Pancreas (tissue), 10 donors: ENCODE measurements at regions not wholly inside any gene's neighbourhood (a gene's known extent, or its start where the extent isn't known, plus 50 kb on each side); places are given as distances from the start of the nearest gene placed in this dataset.

Experiments
- ATAC-seq, 4 donors: fragments of 200-7000 bp; cut with Tn5 transposase; one replicate each; pipeline versions ENCODE4 v1.8.0 to v1.9.1; 2020; ENCODE audit warnings: mild to moderate bottlenecking in 4 of 4, moderate library complexity in 4 of 4
- DNase-seq, 6 donors: peaks; one replicate each; pipeline ENCODE4 v3.0.0-alpha.2; 2020
- FAIRE-seq: peaks from 2 replicates; lab custom pipeline; 2012; peaks lifted over from hg19 to GRCh38; lab: Jason Lieb, UNC
- H3K27ac ChIP-seq, 4 donors: fragments of 200-600 bp; sonication (generic); 1 replicate in 3 of 4; 2 replicates in 1 of 4; pipeline versions ENCODE4 v1.5.0 to v1.8.0; 2020
- H3K27me3 ChIP-seq, 4 donors: fragments of 200-600 bp; one replicate each; pipeline ENCODE4 v1.8.0; 2021
- H3K36me3 ChIP-seq, 3 donors: fragments of 200-600 bp; sonication (generic) in 1 of 3; one replicate each; pipeline versions ENCODE4 v1.5.0 to v1.8.0; 2020 to 2021
- H3K4me1 ChIP-seq, 3 donors: fragments of 200-600 bp; one replicate each; pipeline ENCODE4 v1.8.0; 2021
- H3K4me3 ChIP-seq, 4 donors: fragments of 200-600 bp; sonication (generic) in 2 of 4; one replicate each; pipeline versions ENCODE4 v1.5.0 to v1.8.0; 2020 to 2021
- H3K9me3 ChIP-seq, 4 donors: fragments of 200-600 bp; one replicate each; pipeline ENCODE4 v1.8.0; 2021
- WGBS, 2 donors: extraction: QIAGEN DNeasy Blood & Tissue Kit; methylation state at CpG; one replicate each; pipeline ENCODE4 v1.1.7; 2013; 5-methylcytosine and 5-hydroxymethylcytosine counted together
- intact Hi-C, 3 donors: fragments of 100-400 bp; cut with DNase I; formaldehyde crosslinking; loops; one replicate each; pipeline versions ENCODE4 v1.11.1 to v1.14.2; 2022
- TF ChIP-seq, protein P1 (sequence below), 4 donors: fragments of 200-600 bp; sonication (generic) in 3 of 4; IDR thresholded peaks; one replicate each; pipeline versions ENCODE4 v1.5.0 to v1.8.0; 2021; ENCODE audit warnings: antibody characterized with exemption in 4 of 4
- donor health status: healthy with polysubstance abuse.
- donor health status: DM: no; HTN: no; CAD: no; lungs with moderate emphysema.
- donor health status: DM: no; HTN: no; CAD: no.
- donor health status: control.
- donor health status: control.
- donor health status: Bipolar disorder and iron deficiency.
- donor health status: DM: yes; HTN: yes; CAD: no.
- donor health status: DM: no; HTN: no; CAD: no.
- donor health status: DM: no; HTN: no; CAD: no.
- donor health status: DM: yes; HTN: yes; CAD: no.

DNA sequence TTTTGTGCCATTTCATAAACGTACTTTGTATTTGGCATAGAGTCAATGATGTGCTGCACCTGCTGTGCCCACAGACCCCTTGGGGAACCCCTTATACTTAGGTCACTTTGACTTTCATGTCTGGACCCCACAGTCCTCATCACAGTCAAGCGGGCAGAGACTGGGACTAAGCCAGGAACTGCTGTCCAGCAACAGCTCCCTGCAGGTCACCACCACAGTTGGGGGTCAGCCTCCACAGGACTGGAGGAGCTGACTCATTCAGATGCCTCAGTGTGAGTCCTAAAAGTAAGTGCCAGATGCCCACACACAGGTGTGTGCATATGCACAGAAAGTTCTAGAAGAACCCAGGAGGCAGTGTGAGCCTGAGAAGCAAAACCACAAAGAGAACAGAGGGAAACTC lies 339.8 kb downstream of the GABRB3 start:
- DNase-seq: no peak
- WGBS, 2 donors: 67 to 75% methylated on average over 2 of the region's 2 CpGs
- Histone ChIP-seq H3K27ac (no peak overlapping the region), H3K9me3 (peaks cover 0 to 4% (median 0%) of the 10 kb centered on the region in 4 donors), H3K4me1 (no peaks in the 10 kb centered on the region), H3K4me3 (no peak overlapping the region), H3K36me3 (no peaks in the 10 kb centered on the region), H3K27me3 (no peaks in the 10 kb centered on the region)
- intact Hi-C loops: no loop called here
- FAIRE-seq: no peak
- ATAC-seq: no peak
- TF ChIP-seq, protein P1, sequence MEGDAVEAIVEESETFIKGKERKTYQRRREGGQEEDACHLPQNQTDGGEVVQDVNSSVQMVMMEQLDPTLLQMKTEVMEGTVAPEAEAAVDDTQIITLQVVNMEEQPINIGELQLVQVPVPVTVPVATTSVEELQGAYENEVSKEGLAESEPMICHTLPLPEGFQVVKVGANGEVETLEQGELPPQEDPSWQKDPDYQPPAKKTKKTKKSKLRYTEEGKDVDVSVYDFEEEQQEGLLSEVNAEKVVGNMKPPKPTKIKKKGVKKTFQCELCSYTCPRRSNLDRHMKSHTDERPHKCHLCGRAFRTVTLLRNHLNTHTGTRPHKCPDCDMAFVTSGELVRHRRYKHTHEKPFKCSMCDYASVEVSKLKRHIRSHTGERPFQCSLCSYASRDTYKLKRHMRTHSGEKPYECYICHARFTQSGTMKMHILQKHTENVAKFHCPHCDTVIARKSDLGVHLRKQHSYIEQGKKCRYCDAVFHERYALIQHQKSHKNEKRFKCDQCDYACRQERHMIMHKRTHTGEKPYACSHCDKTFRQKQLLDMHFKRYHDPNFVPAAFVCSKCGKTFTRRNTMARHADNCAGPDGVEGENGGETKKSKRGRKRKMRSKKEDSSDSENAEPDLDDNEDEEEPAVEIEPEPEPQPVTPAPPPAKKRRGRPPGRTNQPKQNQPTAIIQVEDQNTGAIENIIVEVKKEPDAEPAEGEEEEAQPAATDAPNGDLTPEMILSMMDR (IDR thresholded peaks at IDR 0.05): no peak

DNA sequence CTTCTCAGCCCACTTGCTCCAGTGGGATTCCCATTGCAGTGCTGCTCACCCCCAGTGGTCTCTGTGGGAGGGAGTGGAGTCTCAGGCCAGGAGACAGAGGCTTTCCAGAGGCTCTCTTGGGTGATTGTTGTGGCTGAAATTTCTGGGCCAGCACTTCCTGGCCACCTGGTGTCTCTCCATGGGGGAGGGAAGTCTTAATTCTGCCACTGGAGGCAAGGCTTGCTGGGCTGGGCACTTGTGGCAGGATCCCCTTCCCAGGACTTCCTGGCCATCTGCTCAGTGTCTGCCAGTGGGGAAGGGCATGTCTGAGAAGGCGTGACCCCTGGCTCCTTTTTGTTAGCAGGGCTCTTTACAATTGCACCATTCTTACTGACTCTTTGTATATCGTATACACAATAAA lies 351.8 kb downstream of the GABRB3 start:
- TF ChIP-seq, protein P1 (IDR thresholded peaks at IDR 0.05): no peak
- intact Hi-C loops: no loop called here
- ATAC-seq (no peak), FAIRE-seq (no peak), DNase-seq (no peak)
- no peak overlapping the region for H3K27ac ChIP-seq
- H3K36me3 ChIP-seq: no peaks in the 10 kb centered on the region
- WGBS, 2 donors: 73 to 76% methylated on average over 2 of the region's 2 CpGs
- H3K27me3 ChIP-seq: no peaks in the 10 kb centered on the region
- H3K9me3 ChIP-seq: peaks cover 0 to 3% (median 0%) of the 10 kb centered on the region in 4 donors
- H3K4me1 ChIP-seq: no peaks in the 10 kb centered on the region
- H3K4me3 ChIP-seq: no peak overlapping the region

DNA sequence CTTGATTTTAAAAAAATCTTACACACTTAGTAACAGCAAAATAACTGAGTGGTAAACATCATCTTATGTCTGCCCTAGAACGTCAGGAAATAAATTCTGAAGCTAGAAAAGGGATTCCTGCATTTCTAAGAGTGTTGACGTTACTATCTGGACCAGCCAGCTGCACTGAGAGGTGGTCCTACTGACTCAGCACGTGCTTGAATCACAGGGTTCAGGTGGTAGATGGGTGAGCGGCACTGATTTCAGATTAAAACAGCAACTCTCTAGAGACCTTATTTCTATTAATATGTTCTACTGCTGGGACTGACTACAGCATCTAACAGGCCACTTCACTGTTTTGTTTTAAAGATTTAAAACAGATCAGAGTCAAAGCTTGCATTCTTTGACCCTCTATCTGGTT lies 377.2 kb downstream of the GABRB3 start:
- no peak for ATAC-seq
- H3K9me3 ChIP-seq: no peaks in the 10 kb centered on the region
- H3K27ac ChIP-seq: no peak overlapping the region
- DNase-seq: no peak
- FAIRE-seq: no peak
- intact Hi-C loops: no loop called here
- 70% methylated on average over 4 of the region's 4 CpGs for WGBS, 2 donors
- H3K4me1 ChIP-seq: peaks cover 0 to 3% (median 0%) of the 10 kb centered on the region in 3 donors
- TF ChIP-seq, protein P1 (IDR thresholded peaks at IDR 0.05): no peak
- H3K4me3 ChIP-seq: no peak overlapping the region
- no peaks in the 10 kb centered on the region for H3K36me3 ChIP-seq
- peaks cover 0 to 7% (median 0%) of the 10 kb centered on the region in 4 donors for H3K27me3 ChIP-seq

DNA sequence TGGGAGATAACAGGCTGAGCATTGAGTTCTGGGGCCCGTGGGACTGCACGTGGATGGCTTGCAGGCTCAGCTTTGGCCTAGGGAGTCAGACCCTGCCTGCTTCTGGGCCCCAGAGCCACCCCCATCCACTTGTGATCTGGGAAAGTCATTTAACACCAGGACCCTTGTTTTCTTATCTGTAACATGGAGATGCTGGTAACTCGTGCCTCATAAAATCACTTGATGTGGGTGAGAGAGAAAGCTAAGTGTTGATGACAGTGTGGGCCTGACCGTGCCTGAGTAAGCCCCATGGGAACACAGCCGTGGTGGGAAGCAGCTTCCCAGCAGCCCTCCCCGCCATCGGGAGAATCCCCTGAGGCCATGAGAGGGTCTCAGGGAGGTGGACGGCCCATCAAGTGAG lies 378.1 kb downstream of the GABRB3 start:
- no peak for ATAC-seq
- WGBS, 2 donors: 66 to 78% methylated on average over 8 of the region's 8 CpGs
- intact Hi-C loops: no loop called here
- FAIRE-seq: no peak
- DNase-seq: no peak
- TF ChIP-seq, protein P1 (IDR thresholded peaks at IDR 0.05): no peak
- Histone ChIP-seq H3K9me3 (no peaks in the 10 kb centered on the region), H3K27me3 (peaks cover 0 to 4% (median 0%) of the 10 kb centered on the region in 4 donors), H3K27ac (no peak overlapping the region), H3K4me3 (no peak overlapping the region), H3K4me1 (peaks cover 0 to 3% (median 0%) of the 10 kb centered on the region in 3 donors), H3K36me3 (no peaks in the 10 kb centered on the region)

DNA sequence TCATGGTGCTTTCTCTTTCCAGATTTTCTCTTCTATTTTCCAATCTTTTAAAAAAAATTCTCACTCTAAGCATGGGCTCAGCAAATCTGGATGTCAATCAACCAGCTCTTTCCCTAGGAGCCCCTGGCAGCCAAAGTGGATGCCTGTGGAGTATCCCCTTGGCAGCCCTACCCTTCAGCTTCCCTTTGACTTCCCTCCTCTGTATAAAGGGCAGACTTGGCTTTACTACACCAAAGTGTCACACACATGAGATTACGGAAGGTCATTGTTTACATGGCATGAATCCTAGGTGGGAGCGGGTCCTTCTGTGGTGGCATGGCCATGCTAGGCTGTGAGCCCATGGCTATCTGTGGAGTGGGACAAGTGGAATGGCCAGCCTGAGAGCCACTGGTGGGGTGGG lies 379.9 kb downstream of the GABRB3 start:
- DNase-seq (no peak), ATAC-seq (no peak), FAIRE-seq (no peak)
- no peaks in the 10 kb centered on the region for H3K9me3 ChIP-seq
- TF ChIP-seq, protein P1 (IDR thresholded peaks at IDR 0.05): no peak
- H3K36me3 ChIP-seq: no peaks in the 10 kb centered on the region
- peaks cover 0 to 3% (median 0%) of the 10 kb centered on the region in 3 donors for H3K4me1 ChIP-seq
- intact Hi-C loops: no loop called here
- H3K4me3 ChIP-seq: no peak overlapping the region
- H3K27ac ChIP-seq: no peak overlapping the region
- WGBS, 2 donors: 85 to 86% methylated on average over 2 of the region's 2 CpGs
- no peaks in the 10 kb centered on the region for H3K27me3 ChIP-seq
